ENCODE measurements at regions not wholly inside any gene's neighbourhood (a gene's known extent, or its start where the extent isn't known, plus 50 kb on each side); places are given as distances from the start of the nearest gene placed in this dataset.

DNA sequence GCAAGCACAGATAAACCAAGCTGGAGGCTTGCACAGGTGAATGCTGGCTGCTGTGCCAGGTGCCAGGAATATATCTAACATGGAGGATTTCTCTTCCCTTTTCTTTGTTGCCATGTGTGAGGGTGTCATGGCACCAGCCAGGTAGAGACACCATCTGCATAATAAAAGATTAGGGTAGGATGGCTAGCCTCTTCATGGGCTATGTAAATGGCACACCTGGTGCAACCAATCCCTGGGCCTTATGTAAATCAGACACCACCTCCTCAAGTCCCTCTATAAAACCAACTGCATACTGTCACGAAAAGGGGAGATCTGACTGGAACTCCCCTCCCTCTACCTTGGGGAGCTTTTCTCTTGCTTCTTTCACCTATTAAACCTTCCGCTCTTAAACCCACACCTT, 322.5 kb upstream of the POM121L12 start:
- H2BK15ac ChIP-seq (ENCODE audit: low read length) = no peak overlapping the region
- CTCF ChIA-PET (ENCODE audit: partially characterized antibody) = no interaction called here
- no peaks in the 10 kb centered on the region for H3K23me2 ChIP-seq (ENCODE audit: low read depth, low read length)

More for the DNA sequence above, 322.5 kb upstream of the POM121L12 start:
- H3K27me3 ChIP-seq (replicated peaks in 1 of 4; ENCODE audit: control insufficient read depth in 3 of 4, extremely low read depth in 1 of 4, insufficient read depth in 3 of 4, low read length in 3 of 4) = no peaks in the 10 kb centered on the region
- H3K27ac ChIP-seq (ENCODE audit: low read depth, low read length) = no peak overlapping the region
- H2BK5ac ChIP-seq (ENCODE audit: low read depth, low read length) = no peak overlapping the region
- no peak for FAIRE-seq
- TF ChIP-seq CBX8 (IDR thresholded peaks at IDR 0.05; ENCODE audit: borderline replicate concordance, low read depth, low read length) (no peak), ASH2L (IDR thresholded peaks at IDR 0.05; ENCODE audit: low read length) (no peak)
- H2AK5ac ChIP-seq (ENCODE audit: low read depth, low read length) = no peak overlapping the region
- H3K14ac ChIP-seq (ENCODE audit: insufficient read length) = no peak overlapping the region
- no peak overlapping the region for H2AFZ ChIP-seq (ENCODE audit: low read length)
- H4K5ac ChIP-seq (ENCODE audit: insufficient read length, low read depth, low read length) = no peak overlapping the region
- DNase-seq (ENCODE audit: low read depth in 1 of 2, low spot score in 2 of 2) = no peak
- H3K18ac ChIP-seq (ENCODE audit: extremely low read depth, low read length) = no peak overlapping the region
- peaks cover 5 to 10% of the 10 kb centered on the region in 2 experiments; a peak in 1 of 4 replicates for H3K9me3 ChIP-seq (ENCODE audit: insufficient read depth in 2 of 2, low read depth in 1 of 2, low read length in 1 of 2)
- H4K20me1 ChIP-seq (replicated peaks in 1 of 2; ENCODE audit: control insufficient read depth in 1 of 2, insufficient read depth in 2 of 2, low read length in 2 of 2) = no peaks in the 10 kb centered on the region
- POLR2A ChIA-PET (ENCODE audit: partially characterized antibody) = no interaction called here
- no peak overlapping the region for H4K91ac ChIP-seq (replicated peaks; ENCODE audit: insufficient read length, low read length)
- H2BK20ac ChIP-seq (ENCODE audit: low read length) = no peak overlapping the region
- no peak overlapping the region for H3K4me2 ChIP-seq (ENCODE audit: insufficient read depth in 1 of 2, low read depth in 2 of 2, low read length in 2 of 2)
- 85% methylated on average over 2 of the region's 2 CpGs; no CpG with 5 or more reads in 1 of the 2 experiments for WGBS, 2 experiments (ENCODE audit: extremely low coverage in 1 of 2, insufficient coverage in 1 of 2, insufficient read length in 1 of 2, insufficient replicate concordance in 2 of 2, low coverage in 1 of 2, low lambda C conversion rate in 2 of 2, missing lambda C conversion rate in 1 of 2)
- H3K79me1 ChIP-seq (ENCODE audit: low read depth, low read length) = no peaks in the 10 kb centered on the region
- no peak overlapping the region for H2BK12ac ChIP-seq (ENCODE audit: low read depth, low read length)
- H3K4me1 ChIP-seq (replicated peaks in 1 of 4; ENCODE audit: control insufficient read depth in 3 of 4, insufficient read depth in 4 of 4, low read length in 3 of 4) = no peaks in the 10 kb centered on the region; a peak in 1 of 7 replicates
- no peak overlapping the region for H3K4ac ChIP-seq (replicated peaks; ENCODE audit: insufficient read length, low read depth, low read length)
- no peak overlapping the region for H3K23ac ChIP-seq (ENCODE audit: insufficient read length)
- no peak overlapping the region for H3K4me3 ChIP-seq (ENCODE audit: extremely low read depth in 1 of 4, insufficient read depth in 2 of 4, low read depth in 3 of 4, low read length in 4 of 4)
- no peaks in the 10 kb centered on the region for H3K79me2 ChIP-seq (ENCODE audit: control insufficient read depth in 1 of 2, insufficient read depth in 2 of 2, low read length in 2 of 2)
- H3K9ac ChIP-seq (replicated peaks in 1 of 4; ENCODE audit: extremely low read depth in 1 of 4, low read depth in 3 of 4, low read length in 3 of 4) = no peak overlapping the region
- H2BK120ac ChIP-seq (replicated peaks; ENCODE audit: low read depth, low read length) = no peak overlapping the region
- no peak overlapping the region for H4K8ac ChIP-seq (ENCODE audit: extremely low read depth, insufficient read depth, low read length)
- H3K36me3 ChIP-seq (ENCODE audit: control insufficient read depth in 2 of 4, insufficient read depth in 4 of 4, low read length in 3 of 4) = no peaks in the 10 kb centered on the region; a peak in 1 of 8 replicates
- no peak overlapping the region for H3K56ac ChIP-seq (replicated peaks; ENCODE audit: insufficient read length, low read depth, low read length)

Measured in H1 (cell line).